ENCODE measurements at regions not wholly inside any gene's neighbourhood (a gene's known extent, or its start where the extent isn't known, plus 50 kb on each side); places are given as distances from the start of the nearest gene placed in this dataset.

DNA sequence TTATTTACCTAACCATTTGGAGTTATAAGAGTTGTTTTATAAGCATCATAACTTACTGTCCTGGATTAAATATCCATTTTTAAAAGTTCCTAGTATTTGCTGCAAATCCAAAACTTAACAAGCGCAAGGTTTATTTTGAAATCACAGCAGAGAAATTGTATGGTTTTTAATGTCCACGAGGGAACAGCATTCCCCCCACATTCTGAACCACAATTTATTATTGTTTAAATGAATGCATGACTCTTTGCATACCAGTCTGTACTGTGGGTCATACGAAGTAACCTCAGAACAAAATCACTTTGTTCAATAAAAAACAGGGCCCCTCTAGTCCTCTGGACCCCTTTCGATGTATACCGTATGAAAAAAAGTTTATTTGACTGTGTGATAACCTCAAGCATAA, 75.9 kb downstream of the DACT1 start (continued):
- TF ChIP-seq, protein P1, sequence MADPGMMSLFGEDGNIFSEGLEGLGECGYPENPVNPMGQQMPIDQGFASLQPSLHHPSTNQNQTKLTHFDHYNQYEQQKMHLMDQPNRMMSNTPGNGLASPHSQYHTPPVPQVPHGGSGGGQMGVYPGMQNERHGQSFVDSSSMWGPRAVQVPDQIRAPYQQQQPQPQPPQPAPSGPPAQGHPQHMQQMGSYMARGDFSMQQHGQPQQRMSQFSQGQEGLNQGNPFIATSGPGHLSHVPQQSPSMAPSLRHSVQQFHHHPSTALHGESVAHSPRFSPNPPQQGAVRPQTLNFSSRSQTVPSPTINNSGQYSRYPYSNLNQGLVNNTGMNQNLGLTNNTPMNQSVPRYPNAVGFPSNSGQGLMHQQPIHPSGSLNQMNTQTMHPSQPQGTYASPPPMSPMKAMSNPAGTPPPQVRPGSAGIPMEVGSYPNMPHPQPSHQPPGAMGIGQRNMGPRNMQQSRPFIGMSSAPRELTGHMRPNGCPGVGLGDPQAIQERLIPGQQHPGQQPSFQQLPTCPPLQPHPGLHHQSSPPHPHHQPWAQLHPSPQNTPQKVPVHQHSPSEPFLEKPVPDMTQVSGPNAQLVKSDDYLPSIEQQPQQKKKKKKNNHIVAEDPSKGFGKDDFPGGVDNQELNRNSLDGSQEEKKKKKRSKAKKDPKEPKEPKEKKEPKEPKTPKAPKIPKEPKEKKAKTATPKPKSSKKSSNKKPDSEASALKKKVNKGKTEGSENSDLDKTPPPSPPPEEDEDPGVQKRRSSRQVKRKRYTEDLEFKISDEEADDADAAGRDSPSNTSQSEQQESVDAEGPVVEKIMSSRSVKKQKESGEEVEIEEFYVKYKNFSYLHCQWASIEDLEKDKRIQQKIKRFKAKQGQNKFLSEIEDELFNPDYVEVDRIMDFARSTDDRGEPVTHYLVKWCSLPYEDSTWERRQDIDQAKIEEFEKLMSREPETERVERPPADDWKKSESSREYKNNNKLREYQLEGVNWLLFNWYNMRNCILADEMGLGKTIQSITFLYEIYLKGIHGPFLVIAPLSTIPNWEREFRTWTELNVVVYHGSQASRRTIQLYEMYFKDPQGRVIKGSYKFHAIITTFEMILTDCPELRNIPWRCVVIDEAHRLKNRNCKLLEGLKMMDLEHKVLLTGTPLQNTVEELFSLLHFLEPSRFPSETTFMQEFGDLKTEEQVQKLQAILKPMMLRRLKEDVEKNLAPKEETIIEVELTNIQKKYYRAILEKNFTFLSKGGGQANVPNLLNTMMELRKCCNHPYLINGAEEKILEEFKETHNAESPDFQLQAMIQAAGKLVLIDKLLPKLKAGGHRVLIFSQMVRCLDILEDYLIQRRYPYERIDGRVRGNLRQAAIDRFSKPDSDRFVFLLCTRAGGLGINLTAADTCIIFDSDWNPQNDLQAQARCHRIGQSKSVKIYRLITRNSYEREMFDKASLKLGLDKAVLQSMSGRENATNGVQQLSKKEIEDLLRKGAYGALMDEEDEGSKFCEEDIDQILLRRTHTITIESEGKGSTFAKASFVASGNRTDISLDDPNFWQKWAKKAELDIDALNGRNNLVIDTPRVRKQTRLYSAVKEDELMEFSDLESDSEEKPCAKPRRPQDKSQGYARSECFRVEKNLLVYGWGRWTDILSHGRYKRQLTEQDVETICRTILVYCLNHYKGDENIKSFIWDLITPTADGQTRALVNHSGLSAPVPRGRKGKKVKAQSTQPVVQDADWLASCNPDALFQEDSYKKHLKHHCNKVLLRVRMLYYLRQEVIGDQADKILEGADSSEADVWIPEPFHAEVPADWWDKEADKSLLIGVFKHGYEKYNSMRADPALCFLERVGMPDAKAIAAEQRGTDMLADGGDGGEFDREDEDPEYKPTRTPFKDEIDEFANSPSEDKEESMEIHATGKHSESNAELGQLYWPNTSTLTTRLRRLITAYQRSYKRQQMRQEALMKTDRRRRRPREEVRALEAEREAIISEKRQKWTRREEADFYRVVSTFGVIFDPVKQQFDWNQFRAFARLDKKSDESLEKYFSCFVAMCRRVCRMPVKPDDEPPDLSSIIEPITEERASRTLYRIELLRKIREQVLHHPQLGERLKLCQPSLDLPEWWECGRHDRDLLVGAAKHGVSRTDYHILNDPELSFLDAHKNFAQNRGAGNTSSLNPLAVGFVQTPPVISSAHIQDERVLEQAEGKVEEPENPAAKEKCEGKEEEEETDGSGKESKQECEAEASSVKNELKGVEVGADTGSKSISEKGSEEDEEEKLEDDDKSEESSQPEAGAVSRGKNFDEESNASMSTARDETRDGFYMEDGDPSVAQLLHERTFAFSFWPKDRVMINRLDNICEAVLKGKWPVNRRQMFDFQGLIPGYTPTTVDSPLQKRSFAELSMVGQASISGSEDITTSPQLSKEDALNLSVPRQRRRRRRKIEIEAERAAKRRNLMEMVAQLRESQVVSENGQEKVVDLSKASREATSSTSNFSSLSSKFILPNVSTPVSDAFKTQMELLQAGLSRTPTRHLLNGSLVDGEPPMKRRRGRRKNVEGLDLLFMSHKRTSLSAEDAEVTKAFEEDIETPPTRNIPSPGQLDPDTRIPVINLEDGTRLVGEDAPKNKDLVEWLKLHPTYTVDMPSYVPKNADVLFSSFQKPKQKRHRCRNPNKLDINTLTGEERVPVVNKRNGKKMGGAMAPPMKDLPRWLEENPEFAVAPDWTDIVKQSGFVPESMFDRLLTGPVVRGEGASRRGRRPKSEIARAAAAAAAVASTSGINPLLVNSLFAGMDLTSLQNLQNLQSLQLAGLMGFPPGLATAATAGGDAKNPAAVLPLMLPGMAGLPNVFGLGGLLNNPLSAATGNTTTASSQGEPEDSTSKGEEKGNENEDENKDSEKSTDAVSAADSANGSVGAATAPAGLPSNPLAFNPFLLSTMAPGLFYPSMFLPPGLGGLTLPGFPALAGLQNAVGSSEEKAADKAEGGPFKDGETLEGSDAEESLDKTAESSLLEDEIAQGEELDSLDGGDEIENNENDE (IDR thresholded peaks at IDR 0.05; ENCODE audit: insufficient replicate concordance, low read length), result no peak
- no peak for TF ChIP-seq SRF (IDR thresholded peaks at IDR 0.05; ENCODE audit: low read depth, low read length)
- no peak for TF ChIP-seq RXRA (IDR thresholded peaks at IDR 0.05; ENCODE audit: insufficient read depth, low read depth, low read length)
